ENCODE measurements at regions not wholly inside any gene's neighbourhood (a gene's known extent, or its start where the extent isn't known, plus 50 kb on each side); places are given as distances from the start of the nearest gene placed in this dataset.
"Not testable (repeated sequence)": the region's sequence is repeated elsewhere in the genome, so short reads cannot be mapped to it uniquely, and the experiment has no call there.

DNA sequence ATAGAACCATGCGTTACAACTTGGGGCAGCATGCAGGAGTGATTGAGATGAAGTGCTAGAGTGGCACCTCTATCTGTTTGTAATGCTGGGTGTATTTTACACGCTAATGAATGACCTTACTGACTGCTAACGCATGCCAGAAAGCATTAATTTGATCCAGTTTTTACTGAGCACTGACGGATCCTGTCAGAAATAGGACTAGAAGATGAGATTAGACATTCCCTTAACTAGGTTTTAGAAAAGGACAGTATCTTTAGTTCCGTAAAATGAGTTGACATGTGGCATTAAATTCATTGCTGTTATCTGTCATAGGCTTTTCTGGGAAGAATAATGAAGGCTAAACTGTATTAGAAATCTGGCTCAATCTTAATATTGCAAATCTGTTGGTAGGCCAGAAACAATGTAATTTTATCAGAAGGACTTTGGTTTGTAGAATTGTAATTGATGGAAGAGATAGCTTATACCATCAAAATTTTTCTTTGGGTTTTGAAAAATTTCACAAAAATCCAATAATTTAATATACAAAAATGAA lies 140.4 kb upstream of the WDFY3 start:
- DNase-seq, result no peak

DNA sequence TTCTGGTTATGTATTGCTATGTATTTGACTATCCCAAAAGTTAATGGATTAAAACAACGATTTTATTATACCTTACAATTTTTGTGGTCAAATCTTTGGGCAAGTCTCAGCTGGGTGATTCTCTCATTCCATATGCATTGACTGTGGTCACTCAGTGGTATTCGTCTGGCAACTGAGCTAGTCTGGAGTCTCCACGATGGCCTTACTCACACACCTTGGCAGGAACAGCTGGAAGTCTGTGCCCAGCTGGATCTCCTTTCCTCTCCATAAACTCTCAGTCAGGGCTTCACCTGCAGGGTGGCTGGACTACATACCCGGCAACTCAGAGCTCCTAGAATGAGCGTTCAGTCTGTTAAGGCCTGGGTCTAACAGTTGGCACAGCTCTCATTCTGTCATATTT lies 141.1 kb upstream of the WDFY3 start:
- no peak for DNase-seq

DNA sequence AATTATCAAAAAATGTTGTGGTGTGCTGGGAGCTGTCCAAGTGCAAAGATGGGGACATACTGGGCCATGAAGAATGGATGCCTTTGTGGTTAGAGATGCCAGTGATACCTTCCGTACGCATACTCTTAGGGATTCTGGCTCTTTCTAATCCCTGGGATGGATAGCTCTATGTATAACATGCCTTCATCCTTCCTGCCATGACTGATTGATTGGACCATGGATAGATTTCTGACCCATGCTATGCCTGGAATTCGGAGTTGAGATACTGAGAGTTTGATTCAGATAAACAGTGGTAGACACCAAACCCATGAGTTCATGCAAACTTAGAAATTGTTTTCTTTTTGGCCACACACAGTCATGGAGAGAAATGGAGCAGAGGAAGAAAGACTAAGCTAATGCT lies 147.2 kb upstream of the WDFY3 start:
- no peak for DNase-seq

DNA sequence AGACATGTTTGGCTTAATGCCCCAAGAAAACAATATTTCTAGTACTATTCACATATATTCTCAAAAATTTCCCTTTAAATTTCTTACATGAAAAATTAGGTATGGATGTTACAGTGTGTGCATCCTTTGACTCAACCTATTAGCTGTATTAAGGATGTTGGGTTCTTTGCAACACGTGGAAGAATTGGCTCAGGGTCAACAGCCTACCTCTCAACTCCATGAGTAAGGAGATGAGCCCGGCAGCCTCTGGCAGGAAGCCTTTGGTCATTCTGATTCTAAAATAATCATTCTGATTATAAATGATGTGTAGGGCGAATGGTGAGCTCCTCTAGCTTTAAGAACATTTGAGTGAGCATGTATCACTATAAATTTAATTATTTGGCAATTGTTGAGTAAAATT lies 148.0 kb upstream of the WDFY3 start:
- no peak for DNase-seq

DNA sequence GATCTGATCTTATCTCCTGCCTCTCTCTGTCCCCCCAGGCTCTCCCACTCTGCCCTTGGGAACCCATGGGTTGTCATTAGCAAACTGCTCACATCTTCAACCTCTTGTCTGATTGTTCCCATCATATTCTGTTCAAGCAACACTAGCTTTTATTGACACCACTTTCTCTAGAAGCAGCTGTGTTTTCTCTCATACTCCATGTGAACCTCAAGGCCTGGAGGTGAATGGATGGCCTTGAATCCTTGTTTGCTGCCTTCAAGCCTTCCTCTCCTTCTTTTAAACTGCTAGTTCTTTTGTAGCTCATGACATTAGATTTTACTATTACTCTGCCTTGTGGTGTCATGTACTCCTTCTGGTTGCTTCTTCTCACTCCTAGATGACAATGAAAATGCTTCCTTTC lies 149.5 kb upstream of the WDFY3 start:
- DNase-seq, result no peak

DNA sequence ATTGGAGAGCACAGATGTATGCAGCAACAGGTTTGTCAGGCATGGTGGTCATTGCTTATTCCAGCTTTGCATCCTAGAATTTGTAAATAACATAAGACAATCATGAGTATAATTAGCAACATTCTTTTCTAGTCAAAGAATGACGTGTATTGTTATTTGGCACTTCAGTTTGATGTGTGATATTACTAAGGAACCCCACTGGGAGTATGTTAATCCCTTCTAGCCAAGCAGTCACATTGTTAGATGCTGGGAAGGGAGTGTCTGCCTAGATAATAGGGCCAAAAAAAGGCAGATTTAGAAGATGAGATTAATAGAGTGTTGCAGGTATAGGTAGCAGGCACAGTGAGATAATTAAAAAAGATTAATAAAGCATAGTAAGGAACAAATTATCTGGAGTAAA lies 159.2 kb upstream of the WDFY3 start:
- DNase-seq, result peak; percentile 14

DNA sequence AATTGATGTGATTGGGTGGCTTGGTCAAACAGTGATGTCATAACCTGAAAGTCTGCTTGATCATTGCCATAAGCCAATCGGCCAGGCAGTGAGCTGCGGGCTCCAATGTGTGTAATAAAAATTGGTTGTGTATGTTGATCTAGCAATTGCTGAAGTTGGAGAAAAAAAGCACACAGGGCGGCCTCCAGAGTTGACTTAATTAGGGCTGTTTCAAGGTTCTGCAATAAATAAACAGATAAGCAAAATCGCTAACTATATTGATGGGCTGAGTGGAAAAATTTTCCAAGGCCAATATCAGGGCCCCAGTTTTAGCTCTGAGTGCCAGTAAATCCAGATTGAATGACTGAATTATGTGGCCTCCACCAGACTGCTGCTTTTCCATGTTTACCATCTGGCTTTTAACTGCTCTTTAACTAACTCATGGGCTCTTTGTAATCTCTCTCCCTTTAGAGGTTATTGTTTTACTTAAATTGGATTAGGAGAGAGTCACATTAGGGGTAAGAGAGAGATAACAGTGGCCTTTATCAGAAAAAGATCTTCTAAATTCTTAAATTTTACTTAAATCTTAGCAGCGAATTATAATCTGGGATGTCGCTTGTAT lies 160.6 kb upstream of the WDFY3 start:
- peak; percentile 89 for DNase-seq

DNA sequence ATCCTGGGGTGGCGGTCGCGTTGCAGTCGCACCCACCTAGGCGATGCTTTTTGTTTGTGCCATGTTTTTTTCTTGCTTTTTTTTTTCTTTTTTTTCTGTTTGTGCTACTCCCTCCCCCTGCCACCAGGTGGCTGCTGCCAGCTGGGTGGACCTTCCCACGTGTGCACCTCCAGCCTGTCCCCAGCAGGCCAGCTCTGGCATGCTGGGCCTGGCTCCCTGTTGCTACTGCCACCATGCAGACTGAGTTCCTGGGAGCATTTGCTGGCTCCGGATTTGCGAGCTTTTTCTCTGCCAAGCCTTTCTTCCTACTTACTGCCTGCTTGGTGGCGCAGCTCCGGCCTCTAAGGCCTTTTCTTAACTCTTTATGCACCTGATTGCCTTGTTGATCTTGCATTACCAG lies 161.2 kb upstream of the WDFY3 start:
- DNase-seq, result peak; percentile 83

DNA sequence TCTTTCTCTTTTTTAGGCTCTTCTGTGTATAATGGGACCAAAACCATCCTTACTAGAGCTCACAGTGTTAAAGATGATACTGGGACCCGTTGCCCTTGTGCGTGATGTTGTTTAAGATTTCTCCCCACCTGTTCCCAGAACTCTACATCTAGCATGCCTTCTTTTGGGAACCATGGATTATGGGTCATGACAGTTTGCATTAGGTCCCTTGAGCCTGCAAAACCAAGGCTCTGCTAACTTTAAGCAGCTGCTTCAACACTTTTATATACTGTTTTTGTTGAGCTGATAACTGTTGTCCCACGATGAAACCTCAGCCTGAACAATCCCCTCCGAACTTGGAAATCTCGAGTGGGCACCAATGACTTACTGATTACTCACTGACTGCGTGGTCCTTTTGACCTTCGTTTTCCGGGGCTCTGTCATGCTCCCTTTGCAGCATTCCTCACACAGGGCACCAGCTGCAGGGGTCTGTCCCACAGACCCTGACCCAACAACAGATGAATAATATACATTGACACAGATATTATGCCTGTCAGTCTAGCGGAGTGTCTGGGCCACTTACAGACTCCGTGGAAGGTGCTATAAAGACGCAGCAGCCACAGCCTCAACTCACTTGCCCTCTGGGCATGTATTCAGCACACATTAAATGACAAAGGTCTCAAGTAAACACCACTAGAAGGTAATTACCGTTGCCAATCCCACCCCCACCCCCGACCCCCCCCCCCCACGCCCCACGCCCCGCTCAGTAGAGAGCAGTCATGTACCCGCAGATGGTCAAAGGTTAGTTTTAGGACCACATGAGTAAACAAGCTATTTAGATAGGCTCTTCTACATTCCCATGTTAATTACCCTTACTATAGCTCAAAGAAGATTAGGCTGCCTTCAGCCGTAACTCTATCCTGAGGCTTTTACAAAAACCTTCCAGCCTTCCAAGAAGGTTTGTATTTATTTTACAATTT lies 162.0 kb upstream of the WDFY3 start:
- DNase-seq, result peak; percentile 71

DNA sequence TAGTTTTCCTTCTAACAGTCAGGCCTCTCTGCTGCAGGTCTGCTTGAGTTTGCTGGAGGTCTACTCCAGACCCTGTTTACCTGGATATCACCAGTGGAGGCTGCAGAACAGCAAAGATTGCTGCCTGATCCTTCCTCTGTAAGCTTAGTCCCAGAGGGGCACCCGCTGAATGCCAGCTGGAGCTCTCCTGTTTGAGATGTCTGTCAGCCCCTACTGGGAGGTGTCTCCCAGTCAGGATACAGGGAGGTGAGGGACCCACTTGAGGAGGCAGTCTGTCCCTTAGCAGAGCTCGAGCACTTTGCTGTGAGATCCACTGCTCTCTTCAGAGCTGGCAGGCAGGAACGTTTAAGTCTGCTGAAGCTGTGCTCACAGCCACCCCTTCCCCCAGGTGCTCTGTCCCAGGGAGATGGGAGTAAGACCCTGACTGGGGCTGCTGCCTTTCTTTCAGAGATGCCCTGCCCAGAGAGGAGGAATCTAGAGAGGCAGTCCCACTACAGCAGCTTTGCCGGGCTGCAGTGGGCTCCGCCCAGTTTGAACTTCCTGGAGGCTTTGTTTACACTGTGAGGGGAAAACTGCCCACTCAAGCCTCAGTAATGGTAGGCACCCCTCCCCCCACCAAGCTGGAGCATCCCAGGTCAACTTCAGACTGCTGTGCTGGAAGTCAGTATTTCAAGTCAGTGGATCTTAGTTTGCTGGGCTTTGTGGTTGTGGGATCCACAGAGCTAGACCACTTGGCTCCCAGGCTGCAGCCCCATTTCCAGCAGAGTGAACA lies 163.1 kb upstream of the WDFY3 start:
- peak; percentile 86 for DNase-seq

DNA sequence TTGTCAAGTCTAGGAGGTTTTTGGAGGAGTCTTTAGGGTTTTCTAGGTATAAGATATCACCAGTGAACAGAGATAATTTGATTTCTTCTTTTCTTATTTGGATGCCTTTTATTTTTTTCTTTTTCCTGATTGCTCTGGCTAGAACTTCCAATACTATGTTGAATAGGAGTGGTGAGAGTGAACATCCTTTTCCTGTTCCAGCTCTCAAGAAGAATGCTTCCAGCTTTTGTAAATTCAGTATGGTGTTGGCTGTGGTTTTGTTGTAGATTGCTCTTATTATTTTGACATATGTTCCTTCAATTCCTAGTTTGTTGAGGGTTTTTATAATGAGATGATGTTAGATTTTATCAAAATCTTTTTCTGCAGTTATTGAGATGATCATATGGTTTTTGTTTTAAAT lies 165.6 kb upstream of the WDFY3 start:
- DNase-seq, result no peak

DNA sequence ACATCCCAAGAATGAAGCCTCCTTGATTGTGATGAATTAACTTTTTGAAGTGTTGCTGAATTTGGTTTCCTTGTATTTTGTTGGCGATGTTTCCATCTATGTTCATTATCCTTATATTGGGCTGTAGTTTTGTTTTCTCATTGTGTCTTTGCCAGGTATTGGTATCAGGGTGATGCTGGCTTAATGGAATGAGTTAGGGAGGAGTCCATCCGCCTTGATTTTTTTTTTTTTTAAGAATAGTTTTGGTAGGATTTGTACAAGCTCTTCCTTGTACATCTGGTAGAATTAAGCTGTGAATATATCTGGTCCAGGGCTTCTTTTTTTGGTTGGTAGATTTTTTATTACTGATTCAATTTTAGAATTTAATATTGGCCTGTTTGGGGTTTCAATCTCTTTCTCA lies 166.1 kb upstream of the WDFY3 start:
- no peak for DNase-seq

DNA sequence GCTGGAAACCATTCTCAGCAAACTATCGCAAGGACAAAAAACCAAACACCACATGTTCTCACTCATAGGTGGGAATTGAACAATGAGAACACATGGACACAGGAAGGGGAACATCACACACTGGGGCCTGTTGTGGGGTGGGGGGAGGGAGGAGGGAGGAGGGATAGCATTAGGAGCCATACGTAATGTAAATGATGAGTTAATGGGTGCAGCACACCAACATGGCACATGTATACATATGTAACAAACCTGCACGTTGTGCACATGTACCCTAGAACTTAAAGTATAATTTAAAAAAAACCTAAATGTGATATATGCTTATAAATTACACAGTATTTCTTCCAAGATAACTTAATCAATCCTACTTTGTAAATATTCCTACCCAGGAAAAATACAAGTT lies 173.3 kb upstream of the WDFY3 start:
- DNase-seq, result not testable (repeated sequence)

DNA sequence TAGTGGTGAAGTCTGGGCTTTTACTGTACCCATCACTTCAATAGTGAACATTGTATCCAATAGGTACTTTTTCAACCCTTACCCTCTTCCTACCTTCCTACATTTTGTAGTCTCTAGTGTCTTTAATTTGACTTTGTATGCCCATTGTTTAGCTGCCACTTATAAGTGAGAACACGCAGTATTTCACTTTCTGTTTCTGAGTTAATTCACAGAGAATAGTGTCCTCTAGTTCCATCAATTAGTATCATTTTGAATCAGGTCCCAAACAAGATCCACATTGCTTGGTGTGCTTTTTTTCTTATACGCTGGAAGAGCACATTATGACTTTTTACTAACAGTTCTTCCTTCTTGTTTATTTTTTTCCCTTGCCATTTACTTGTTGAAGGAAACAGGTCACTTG lies 176.0 kb upstream of the WDFY3 start:
- DNase-seq, result no peak

DNA sequence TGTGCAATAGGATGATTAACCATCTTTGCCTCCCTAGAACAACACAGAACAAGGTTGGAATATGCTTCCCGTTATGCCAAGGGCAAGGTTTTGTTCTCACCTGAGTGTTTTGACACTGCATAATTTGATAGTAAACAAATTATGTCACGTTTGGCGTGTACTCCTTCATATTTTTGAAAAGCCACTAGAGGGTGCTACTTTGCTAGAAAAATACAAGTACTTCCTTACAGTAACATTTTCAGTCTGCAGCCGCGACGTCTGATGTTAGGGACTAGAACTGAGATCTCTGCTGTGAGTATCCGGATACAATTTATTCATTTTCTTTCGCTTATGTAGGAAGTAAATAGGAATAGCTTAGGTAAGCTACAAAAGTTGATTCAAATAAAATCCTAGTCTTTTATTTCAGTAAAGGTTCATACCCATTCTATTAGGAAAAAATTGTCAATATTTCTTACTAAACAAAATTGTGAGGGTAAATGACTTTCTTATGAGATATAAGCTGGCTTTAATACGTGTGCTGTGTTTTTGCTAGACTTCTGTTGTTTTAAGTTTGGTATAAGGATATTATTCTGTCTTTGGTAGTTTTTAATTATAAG lies 181.1 kb upstream of the WDFY3 start:
- peak; percentile 77 for DNase-seq

DNA sequence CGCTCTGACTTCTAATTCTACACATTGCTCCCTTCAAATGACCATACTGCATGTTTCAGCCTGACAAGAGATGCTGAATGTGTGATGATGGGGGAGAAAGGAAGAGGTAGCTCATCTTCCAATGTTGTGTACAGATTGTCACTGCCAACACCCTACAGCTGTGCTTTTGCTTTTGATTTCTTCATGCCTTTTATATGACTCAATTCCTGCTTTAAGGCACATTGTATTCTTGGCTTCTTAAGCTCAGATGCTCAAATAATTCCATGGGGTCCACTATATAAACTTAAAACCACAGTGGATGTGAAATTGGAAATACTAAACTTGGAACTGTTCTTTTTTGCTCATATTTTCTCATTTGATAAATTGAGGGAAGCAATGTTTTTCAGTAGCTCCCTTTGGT lies 183.2 kb upstream of the WDFY3 start:
- DNase-seq, result no peak

DNA sequence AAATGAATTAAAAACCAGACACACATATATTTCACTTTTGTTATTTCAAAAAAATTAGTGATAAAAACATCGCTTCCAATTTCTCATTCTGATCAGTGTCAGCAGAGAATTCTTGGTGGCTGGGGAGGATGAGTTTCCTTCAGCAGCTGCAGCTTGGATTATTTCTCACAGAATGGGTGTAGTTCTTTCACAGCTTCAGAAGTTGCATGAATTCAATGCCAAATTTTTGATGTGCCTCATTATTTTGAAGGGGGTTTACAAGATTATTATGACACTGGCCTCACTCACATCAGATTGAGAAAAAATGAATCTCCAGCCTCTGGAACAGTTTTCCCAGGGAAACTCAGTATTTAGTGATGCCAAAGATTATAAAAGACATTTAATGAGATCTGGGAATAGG lies 184.9 kb upstream of the WDFY3 start:
- DNase-seq, result no peak

DNA sequence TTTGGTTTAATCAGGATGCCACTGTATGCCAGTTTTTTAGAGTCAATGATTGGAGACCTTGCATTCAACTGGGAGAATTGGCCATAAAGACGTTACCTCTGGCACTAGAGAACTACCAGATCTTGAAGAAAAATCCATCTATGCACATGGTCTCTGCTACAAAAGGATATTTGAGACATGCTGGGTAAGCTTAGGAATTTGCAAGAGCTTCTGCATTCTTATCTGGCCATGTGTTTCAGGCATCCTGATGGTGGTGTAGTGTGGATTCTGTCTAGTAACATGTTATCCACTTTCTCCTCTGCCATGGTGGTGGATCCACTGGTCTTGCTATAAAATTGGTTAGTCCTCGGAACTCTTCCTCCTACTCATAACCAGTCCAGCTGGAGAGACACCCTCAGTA lies 185.3 kb upstream of the WDFY3 start:
- DNase-seq, result no peak

DNA sequence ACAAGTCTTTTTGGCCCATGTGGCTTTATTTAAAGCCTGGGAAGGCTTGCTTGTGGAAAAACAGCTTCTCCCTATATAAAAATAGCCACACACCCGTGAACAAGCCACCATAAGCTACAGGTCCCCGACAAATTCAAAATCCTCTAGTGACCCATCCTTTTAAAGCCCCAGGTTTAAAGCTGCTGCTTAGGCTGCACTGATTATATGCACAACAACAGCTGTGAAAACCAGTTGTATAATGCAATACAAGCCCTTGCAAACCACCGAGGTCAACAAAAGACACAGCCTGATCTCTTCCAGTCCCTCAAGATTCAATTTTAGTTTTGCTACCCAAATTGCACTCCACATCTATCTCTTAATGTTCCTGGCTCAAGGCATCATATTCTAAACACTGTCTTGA lies 186.0 kb upstream of the WDFY3 start:
- DNase-seq, result peak; percentile 59

DNA sequence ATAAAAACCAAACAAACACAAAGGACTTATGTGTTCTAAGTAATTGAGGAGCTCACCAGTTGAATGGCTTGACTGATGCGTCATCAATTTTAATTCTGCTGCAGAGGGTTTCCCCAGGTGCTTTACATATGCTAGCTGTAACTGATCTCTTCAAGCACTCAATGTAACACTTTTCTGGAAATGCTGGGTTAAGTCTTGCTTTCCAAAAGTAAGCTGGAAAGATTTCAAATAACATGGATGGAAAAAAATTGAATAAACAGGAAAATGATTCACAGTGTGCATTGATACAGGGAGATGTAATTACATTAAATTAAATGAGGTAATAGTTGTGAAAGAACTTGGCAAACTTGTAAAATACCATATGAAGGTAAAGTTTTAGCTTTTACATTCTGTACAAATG lies 186.7 kb upstream of the WDFY3 start:
- no peak for DNase-seq

DNA sequence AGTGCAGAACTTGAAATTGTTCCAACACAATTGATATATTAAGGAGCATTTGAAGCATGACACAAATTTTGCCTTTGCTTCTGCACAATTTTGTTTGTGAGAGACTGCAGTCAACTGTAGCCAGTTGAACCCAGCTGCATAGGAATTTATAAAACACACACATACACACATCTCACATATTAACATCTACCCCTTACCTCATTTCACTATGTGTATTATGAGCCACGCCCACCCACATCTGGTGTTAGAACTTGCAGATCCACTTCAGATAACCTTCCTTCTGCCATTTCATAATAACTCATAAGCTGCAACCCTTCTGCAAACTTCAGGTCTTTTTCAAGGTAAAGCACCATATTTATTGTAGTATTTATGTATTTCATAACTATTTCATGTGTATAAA lies 188.1 kb upstream of the WDFY3 start:
- DNase-seq, result peak; percentile 8

DNA sequence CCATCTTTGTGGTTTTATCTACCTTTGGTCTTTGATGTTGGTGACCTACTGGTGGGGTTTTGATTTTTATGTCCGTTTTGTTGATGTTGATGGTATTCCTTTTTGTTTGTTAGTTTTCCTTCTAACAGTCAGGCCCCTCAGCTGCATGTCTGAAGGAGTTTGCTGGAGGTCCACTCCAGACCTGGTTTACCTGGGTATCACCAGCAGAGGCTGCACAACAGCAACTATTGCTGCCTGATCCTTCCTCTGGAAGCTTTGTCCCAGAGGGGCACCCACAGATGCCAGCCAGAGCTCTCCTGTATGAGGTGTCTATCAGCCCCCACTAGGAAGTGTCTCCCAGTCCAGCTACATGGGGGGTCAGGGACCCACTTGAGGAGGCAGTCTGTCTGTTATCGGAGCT lies 199.3 kb upstream of the WDFY3 start:
- DNase-seq, result no peak

DNA sequence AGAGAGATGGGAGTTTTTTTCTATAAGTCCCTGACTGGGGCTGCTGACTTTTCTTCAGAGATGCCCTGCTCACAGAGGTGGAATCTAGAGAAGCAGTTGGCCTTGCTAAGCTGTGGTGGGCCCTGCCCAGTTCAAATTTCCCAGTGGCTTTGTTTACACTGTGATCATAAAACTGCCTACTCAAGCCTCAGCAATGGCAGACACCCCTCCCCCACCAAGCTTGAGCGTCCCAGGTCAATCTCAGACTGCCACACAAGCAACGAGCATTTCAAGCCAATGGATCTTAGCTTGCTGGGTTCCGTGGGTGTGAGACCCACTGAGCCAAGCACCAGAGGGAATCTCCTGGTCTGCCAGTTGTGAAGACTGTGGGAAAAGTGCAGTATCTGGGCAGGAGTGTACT lies 199.8 kb upstream of the WDFY3 start:
- DNase-seq, result no peak

Data from NCI-H82 (cell line).